NCI-H2107 treated with DMSO at 0.1 percent for 48 hours (cell line): ENCODE measurements at regions not wholly inside any gene's neighbourhood (a gene's known extent, or its start where the extent isn't known, plus 50 kb on each side); places are given as distances from the start of the nearest gene placed in this dataset.
"Not testable (repeated sequence)": the region's sequence is repeated elsewhere in the genome, so short reads cannot be mapped to it uniquely, and the experiment has no call there.

Experiments used
- DNase-seq: peaks from one replicate; lab custom pipeline; 2025; ENCODE audit not compliant: unreplicated experiment; lab: John Stamatoyannopoulos, UW

DNA sequence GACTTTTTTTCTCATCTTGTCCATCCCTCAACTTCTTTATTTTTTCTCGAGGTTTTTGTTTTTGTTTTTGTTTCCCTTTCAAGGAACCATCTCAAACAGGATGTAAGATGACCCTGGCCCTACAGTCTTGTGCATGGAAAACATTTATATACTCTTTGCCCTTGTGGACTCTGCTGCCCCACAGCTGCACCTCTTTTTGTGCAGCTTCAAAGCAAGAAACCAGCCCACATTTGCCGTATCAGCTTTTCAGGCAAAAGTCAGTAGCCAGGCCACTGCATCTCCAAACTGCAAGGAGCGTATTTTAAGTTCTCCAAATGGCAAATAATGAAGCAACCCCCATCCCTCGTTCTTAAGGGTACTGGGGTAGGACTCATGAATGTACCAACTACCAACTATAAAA, 756.5 kb downstream of the C4orf33 start:
- no peak for DNase-seq

DNA sequence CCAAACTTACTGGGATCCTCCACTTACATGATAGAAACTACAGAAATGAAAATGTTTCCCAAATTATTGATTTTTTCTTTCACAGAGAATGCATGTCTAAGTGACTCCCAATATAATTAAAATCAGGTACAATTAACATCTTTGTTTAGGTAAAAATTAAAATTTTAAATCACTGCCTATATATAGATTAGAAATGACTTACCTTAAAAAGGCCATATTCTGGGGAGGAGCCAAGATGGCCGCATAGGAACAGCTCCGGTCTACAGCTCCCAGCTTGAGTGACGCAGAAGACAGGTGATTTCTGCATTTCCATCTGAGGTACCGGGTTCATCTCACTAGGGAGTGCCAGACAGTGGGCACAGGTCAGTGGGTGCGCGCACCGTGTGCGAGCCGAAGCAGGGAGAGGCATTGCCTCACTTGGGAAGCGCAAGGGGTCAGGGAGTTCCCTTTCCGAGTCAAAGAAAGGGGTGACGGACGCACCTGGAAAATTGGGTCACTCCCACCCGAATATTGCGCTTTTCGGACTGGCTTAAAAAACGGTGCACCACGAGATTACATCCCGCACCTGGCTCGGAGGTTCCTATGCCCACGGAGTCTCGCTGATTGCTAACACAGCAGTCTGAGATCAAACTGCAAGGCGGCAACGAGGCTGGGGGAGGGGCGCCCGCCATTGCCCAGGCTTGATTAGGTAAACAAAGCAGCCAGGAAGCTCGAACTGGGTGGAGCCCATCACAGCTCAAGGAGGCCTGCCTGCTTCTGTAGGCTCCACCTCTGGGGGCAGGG, 757.9 kb downstream of the C4orf33 start:
- DNase-seq = not testable (repeated sequence)

DNA sequence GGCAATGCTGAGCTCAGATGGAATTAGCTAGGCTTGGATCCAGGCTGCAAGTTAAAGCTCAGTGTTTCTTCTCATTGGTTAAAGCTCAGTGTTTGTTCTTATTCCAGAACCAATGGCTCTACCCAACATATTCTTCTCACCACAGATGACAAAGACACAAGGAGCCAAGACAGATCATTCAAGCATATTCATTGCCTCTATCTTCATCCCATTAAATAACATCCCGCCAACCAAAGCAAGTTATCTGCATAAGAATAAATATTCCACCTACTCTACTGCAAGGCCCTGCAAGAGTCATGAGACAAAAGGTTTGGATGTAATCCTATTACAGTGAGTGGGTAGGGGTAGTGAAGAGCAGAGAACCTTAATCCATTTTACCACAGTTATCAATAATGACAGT, 766.5 kb downstream of the C4orf33 start:
- no peak for DNase-seq

DNA sequence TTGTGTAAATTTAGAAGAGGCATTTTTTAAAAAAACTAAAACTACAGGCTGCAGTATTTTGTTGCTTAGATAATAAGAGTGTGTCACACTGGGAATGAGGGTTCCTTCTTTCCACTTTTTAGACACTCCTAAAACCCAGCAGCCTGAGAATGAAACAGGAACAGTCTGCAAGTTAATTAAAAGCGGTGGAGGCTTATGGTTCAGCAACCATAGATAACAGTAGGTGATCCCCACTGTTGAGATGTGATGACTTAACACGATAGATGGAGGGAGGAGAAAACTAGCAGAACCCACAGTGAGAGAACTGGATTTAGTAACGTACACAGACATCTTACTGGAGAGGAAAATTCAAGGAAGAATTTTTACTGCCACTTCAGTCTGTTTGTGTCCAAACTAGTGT, 767.3 kb downstream of the C4orf33 start:
- no peak for DNase-seq

DNA sequence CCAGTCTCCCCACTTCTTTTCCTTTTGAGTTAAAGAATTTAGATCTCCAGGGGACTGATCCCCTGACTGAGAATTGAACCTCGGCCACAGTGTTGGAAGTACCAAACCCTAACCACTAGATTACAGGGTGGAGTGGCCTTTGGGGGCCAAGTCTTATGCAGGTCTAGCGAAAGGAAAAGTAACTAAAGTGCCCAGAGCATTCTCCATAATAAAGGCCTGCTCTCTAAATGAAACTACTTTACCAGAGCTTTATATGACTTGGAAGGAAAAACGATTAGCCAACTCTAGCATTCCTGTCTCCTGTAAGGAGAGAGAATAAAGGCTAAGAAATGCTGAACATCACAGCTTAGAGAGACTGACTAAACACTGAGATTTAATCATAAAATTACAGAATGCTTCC, 788.0 kb downstream of the C4orf33 start:
- no peak for DNase-seq

DNA sequence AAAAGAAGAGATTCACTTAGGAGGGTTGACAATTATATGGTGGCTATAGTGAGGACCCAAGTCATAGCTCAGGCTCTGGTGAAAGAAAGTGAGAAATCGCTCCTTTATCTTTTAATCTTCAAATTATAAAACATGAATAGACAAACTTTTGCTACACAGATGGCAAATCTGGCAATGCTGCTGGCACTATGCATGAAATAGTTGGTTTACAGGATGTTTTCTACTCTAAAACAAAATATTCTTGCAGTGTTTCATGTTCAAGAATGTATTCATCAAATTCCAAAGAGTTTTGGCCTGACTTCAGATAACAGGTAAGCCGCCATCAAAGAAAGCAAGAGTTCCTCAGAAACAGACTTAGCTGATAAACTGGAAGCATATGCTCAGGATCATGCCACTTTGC, 801.2 kb downstream of the C4orf33 start:
- DNase-seq = no peak

DNA sequence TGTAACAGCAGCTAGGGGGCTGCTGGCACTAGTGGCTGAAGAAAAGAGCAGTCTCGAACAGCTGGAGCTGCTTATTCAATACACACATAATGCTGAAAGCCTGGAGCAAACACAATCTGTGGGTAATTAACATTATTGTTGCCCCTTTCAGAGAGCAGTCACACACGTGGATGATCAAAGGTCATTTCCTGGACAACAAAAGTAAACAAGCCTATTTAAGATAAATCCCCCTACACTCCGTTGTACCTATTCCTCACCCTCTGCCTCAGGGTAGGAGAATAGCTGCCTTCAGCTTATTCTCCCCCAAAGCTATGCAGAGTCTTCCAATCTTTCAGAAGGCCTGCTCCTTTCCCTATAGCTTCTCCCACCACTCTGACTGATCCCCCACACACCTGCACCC, 803.9 kb downstream of the C4orf33 start:
- DNase-seq = no peak

DNA sequence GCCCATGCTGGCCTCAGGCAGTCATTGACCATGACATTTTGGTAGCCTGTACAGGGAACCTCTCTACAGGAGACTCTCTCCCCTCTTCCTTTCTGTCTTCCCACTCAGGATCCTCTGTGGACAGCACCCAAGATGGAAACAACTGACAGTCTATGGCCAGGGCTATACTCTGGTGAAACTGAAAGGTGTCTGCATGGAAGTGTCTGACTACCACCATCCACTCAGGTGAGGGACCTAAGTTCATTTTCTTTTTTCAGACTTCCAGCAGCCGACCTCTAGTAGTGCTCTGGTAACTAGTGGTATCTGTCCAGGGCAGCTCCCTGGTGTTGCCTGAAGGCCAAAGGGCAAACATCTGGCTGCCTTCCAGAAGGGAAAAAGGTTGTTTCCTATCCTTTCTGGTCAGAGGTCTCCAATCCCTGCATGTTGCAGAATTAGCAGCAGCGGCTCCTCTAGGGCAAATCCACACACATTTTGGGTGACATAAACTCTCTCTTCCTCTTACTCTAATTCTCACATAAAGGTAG, 804.5 kb downstream of the C4orf33 start:
- DNase-seq = no peak

DNA sequence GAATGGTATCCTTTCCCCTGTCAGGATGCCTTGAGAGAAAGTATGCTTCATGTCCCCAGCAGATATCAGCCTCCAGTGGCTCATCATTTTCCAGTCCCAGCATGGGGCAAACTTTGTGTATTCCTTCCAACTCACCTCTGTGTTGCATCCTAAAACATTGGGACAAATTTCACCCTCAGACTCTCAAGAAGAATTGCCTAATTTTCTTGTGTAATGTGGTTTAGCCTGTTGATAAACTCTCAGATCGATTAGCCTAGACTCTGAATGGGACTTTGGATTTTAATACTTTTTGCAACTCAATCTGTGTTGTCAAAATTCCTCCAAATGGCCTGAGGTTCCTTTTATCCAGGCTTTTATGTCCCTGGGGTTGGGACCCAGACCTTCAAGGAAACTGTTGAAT, 805.3 kb downstream of the C4orf33 start:
- no peak for DNase-seq

DNA sequence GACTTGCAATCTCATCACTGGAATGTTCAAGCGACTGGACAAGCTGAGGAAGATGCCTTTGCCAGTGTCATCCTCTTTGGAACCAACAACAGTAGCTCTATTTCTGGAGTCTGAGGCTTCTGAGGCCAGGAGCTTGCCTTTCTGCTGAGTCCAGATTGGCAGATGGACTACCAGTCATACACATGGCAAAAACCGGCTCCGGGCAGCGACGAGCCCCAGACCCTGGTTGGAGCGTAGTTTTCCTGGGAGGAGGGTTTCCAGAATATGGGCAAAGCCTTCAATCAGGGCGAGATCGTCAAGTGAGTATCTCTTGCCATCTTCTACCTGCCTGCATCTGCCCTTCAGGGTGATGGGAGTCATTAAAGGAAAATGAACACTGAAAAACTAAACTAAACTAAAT, 807.9 kb downstream of the C4orf33 start:
- no peak for DNase-seq

DNA sequence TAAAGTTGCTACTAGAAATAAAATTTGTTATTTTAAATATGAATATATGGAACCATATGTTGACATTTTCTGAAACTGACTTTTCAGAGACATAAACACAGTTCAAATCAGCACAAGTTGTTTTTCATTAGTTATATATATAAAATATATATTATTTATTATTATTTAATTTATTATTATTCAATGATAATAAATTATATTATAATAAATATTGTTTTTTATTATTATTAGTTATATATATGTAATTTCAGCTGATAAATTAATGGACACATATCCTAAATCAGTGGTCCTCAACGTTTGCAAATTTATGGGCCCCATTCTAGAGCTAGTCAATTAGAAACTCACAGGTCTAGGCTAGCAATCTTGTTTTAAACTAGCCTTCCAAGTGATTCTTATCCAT, 809.3 kb downstream of the C4orf33 start:
- DNase-seq = no peak

DNA sequence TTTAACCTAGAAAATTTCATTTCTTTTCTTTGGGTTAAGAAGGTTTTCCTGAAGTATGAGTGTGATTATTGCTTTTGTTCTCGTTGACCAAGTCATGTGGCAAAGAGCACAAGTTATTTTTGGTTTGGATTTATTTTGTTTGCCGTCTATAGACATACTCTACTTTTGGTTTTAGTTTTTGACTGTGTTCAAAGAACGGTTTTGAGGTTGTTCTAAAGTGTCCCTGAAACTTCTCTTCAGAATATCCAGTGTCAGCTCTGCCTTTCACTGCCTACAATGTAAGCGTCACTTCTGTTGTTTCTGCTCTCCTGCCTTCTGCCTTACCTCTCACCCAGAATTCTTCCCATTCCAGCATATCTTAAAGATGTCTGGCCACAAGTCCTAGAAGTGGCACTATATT, 812.2 kb downstream of the C4orf33 start:
- no peak for DNase-seq

DNA sequence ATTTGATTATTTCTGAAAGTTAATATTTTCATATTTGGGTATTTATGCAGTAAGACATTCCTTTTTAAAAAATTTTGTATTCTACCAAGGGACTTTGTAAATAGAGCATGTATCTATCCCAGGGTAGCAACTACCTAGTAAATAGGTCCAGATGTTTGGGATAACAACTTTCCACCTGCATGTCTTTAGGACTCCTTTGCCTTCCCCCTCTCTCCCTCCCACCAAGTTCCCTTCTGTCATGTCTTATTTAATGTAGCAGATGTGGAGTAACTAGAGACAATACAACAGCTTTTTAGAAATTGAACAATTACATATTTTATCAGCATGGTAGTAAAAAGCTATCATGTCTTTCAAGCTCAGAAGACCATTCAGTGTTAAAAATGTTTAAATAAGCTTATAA, 821.0 kb downstream of the C4orf33 start:
- no peak for DNase-seq

DNA sequence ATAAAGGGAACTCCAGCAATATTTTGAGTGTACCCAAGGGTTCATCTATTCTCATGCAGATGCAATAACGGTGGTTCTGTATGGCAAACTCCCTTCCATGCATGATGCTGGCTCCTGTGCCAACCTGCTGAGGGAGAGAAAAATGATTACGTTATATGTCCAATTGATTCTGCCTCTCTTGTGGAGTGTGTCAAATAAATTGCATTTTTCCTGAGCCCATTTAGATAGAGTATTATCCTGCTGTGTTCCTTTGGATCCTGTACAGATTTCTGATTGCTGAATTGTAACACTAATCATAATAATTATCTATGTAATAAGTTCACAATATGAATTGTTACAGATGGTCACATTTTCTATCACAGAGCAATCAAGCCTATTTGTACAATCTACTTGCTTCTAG, 821.7 kb downstream of the C4orf33 start:
- no peak for DNase-seq

DNA sequence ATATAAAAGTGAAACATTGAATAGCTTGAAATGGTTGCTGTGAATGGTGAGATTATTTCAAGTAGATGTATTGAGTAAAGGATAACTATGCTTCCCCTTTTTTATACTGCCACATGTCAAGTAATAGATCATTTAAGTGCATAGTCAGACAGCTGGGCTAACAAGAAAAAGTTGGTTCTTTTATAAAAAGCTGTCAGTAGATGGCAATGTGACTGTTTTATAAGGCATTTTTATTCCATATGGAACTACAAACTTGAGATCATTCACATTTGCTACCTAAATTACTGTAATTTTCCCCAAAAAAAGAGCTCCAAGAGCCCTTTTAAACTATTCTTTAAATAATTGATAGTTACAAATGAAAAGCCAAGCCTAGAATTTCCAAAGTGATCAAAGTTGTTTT, 831.0 kb downstream of the C4orf33 start:
- DNase-seq = no peak

DNA sequence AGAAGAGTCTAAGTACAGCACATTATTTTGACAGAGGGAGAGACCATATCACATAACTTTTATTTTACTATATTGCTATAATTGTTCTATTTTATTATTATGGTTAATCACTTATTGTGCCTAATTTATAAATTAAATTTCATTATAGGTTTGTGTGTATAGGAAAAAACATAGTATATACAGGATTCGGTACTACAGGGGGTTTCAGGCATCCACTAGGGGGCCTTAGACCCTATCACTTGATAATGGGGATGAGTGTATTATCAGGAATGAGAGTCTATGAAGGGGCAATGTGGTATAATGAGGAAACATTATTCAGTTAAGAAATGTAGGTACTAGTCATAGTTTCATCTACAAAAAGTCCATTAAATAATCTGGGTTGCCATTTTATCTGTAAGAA, 833.1 kb downstream of the C4orf33 start:
- no peak for DNase-seq

DNA sequence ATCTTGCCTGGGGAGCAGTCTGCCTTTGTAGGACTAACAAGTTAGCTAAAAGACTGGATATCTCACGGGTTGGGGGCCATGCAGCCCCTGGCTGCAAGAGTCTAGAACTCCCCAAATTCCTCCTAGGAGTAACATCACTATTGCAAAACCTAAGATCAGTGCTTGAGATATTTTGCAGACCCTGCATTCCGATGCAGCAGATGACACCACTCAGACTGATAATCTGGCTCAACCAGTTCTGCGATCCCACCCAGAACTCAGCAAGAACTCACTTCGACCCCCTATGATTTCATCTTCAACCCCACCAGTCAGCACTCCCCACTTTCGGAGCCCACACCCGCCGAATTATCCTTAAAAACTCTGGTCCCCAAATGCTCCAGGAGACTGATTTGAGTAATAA, 834.0 kb downstream of the C4orf33 start:
- DNase-seq = no peak

DNA sequence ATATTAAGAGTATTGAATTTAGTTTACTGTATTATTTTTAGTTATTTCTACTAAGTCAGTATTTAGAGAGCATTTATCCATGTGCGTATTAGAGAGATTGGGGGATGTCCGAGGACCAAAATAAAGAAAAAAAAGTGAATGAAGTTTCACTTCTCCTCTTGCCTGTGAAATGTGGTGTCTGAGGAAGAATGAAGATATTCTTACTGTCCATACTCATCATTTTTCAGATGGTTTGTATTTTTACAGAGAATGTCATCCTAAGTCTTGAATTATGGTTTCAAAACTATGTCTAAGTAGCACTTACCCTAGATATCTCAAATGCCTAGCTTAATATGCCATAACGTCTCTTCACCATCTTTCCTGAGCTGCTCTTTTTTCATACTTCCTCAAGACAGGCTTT, 854.3 kb downstream of the C4orf33 start:
- DNase-seq = no peak

DNA sequence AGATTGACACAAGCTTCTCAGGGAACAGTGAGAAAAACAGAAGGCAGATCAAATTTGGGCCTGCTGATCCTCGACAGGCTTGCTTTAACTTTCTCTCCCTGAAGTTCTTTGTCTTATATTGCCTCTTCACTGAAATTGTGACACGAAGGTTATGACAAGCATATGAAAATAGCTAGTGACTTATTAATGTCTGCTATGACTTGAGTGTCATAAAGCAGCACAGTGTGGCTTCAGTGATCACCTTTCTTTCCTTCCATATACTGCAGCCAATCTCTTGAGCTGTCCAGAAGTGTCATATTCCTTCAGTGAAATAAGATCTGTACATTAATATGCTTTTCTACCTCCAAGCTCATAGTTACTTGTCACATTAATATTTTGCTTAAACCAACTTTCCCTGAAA, 870.2 kb downstream of the C4orf33 start:
- no peak for DNase-seq

DNA sequence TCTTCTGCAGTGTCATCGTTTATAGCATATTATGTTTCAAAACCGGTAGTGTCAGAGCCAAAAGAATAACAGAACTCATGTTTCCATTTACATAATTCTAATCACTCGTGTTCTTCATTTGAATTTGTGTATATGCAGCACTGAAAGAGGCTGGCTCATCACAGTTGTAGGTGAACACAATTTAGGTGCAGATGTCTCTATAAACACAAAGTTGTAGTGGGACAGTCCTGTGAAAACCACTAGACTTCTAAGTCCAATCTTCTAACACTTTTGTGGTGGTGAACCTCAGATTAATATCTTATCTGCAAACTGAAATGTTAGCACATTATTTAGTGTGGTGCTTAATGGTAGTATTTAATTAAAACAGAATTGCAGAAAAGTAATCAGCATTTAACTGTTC, 872.4 kb downstream of the C4orf33 start:
- no peak for DNase-seq

DNA sequence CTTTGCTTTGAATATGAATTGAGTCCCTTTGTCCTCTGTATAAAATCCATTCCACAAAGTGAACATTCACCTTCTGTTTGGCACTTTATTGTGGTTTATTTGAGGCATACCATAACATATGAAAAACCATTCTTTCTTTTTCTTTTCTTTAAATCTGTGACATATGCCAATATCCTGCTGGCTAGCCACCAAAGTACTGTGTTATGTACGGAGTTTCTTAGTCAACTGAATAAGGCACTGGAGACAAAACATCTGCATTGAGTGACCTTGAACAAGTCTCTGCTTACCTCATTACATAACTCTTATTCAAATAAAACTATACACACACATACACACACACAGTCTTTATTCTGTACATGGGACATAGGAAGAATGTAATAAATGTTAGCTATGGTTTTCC, 872.8 kb downstream of the C4orf33 start:
- no peak for DNase-seq

DNA sequence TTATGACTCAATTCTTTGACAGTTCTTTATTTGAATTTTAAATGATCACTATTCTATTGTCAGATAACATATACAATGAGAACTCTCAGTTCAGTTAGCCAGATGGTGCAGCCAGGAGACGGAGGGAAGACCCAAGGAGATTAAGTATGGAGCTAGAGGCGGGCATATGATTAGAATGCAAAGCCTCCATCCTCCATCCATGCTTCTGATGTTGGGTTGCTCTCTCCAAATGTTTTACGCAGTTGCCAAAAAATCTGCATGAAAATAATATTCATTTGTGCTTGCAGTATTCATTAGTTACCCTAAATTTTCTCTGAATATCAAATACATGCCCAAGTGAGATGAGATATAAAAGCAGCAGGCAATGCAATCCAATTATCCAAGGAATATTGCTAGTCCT, 874.8 kb downstream of the C4orf33 start:
- no peak for DNase-seq

DNA sequence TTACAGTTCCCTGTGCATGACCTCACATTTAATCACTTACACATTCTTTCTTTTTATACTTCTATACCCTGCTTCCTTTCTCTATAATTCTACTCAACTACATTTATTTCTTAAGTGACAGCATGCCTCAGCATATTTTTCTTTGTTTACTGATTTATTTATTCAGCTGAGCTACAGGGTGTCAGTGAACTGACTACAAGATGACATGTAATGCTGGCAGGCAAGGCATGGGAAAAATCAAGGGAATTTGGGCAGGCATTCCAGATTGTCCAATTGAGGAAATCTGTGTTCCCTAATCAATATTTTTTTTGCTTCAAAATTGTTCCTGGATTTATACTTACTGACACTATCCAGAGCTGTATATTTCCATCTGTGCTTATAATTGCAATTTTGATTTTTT, 875.5 kb downstream of the C4orf33 start:
- no peak for DNase-seq
